NOMO-1 treated with DMSO at 0.1 percent for 48 hours (cell line): ENCODE measurements at regions not wholly inside any gene's neighbourhood (a gene's known extent, or its start where the extent isn't known, plus 50 kb on each side); places are given as distances from the start of the nearest gene placed in this dataset.

Experiments
- DNase-seq: peaks from one replicate; lab custom pipeline; 2025; ENCODE audit not compliant: unreplicated experiment; lab: John Stamatoyannopoulos, UW

GRCh38 chr3:117059067-117059955 is 349.7 kb downstream of the TUSC7 start:
- peak; percentile 2 for DNase-seq

GRCh38 chr3:117059956-117060270 is 350.3 kb downstream of the TUSC7 start:
- DNase-seq = no peak

- peak; percentile 66 for DNase-seq
These were observed 354.4 kb downstream of the TUSC7 start for GRCh38 chr3:117063930-117064329.

- DNase-seq = no peak
These were observed 358.7 kb downstream of the TUSC7 start for GRCh38 chr3:117068301-117068700.

- DNase-seq = no peak
These were observed 365.2 kb downstream of the TUSC7 start for GRCh38 chr3:117074826-117075225.

- DNase-seq = no peak
These were observed 370.4 kb downstream of the TUSC7 start for GRCh38 chr3:117079997-117080396.

- no peak for DNase-seq
These were observed 371.3 kb downstream of the TUSC7 start for GRCh38 chr3:117080872-117081271.

GRCh38 chr3:117084277-117084676 is 374.7 kb downstream of the TUSC7 start:
- peak; percentile 64 for DNase-seq

GRCh38 chr3:117084739-117085270 is 375.2 kb downstream of the TUSC7 start:
- DNase-seq = no peak

GRCh38 chr3:117091676-117092075 is 382.1 kb downstream of the TUSC7 start:
- no peak for DNase-seq

- no peak for DNase-seq
These were observed 387.0 kb downstream of the TUSC7 start for GRCh38 chr3:117096549-117096948.

- no peak for DNase-seq
These were observed 387.8 kb downstream of the TUSC7 start for GRCh38 chr3:117097351-117097750.

- no peak for DNase-seq
These were observed 392.1 kb downstream of the TUSC7 start for GRCh38 chr3:117101697-117102096.

GRCh38 chr3:117102426-117102825 is 392.8 kb downstream of the TUSC7 start:
- no peak for DNase-seq

GRCh38 chr3:117103675-117104074 is 394.1 kb downstream of the TUSC7 start:
- no peak for DNase-seq

- no peak for DNase-seq
These were observed 394.8 kb downstream of the TUSC7 start for GRCh38 chr3:117104381-117104780.

GRCh38 chr3:117104792-117105191 is 395.2 kb downstream of the TUSC7 start:
- no peak for DNase-seq

- DNase-seq = no peak
These were observed 396.1 kb downstream of the TUSC7 start for GRCh38 chr3:117105686-117106085.

GRCh38 chr3:117106396-117106795 is 396.8 kb downstream of the TUSC7 start:
- no peak for DNase-seq

GRCh38 chr3:117107946-117108345 is 398.4 kb downstream of the TUSC7 start:
- DNase-seq = no peak

- DNase-seq = no peak
These were observed 399.6 kb downstream of the TUSC7 start for GRCh38 chr3:117109178-117109577.

GRCh38 chr3:117114517-117115265 is 405.1 kb downstream of the TUSC7 start:
- no peak for DNase-seq
